Vagina (tissue), 2 donors: ENCODE measurements at regions not wholly inside any gene's neighbourhood (a gene's known extent, or its start where the extent isn't known, plus 50 kb on each side); places are given as distances from the start of the nearest gene placed in this dataset.

Source experiments
- POLR2A ChIP-seq, 2 donors: fragments of 450-650 bp; IDR thresholded peaks; one replicate each; pipeline ENCODE4 v1.6.1; 2017; ENCODE audit warnings: antibody characterized with exemption in 2 of 2, mild to moderate bottlenecking in 2 of 2, moderate library complexity in 2 of 2
- POLR2AphosphoS5 ChIP-seq, 2 donors: sonication (generic); formaldehyde crosslinking; IDR thresholded peaks; one replicate each; pipeline ENCODE4 v1.9.0; 2017; ENCODE audit warnings: antibody characterized with exemption in 2 of 2, mild to moderate bottlenecking in 2 of 2, low read depth in 1 of 2; ENCODE audit not compliant: insufficient read depth in 1 of 2
- TF ChIP-seq, protein P1 (sequence below), 3 experiments: fragments of 450-650 bp in 2 of 3; fragments of 200-600 bp in 1 of 3; sonication (generic) in 1 of 3; IDR thresholded peaks; one replicate each; pipeline ENCODE4 v1.5.1; 2017 to 2019; ENCODE audit warnings: antibody characterized with exemption in 3 of 3, mild to moderate bottlenecking in 2 of 3, moderate library complexity in 2 of 3

DNA sequence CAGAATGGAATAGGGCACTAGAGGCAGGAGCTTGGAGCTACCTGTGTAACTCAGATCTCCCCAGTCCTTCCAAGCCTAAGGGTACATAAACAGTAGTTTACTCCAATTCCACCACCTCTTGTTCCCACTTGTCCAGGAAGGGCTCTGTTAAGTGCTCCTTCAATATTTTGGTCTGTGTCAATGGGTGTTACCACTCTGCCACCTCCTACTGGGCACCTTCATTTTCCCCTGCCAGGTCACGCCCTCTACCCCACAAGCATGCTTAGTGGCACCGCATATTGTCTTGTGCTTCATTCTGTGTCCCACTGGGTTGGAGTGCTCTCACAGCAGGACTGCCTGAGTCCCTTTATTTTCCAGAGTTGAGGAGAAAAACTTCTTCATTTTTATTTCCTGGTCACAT lies 459.8 kb downstream of the ARHGEF28 start:
- TF ChIP-seq POLR2A (IDR thresholded peaks at IDR 0.05) (no peak), POLR2AphosphoS5 (IDR thresholded peaks at IDR 0.05; ENCODE audit: insufficient read depth in 1 of 2, low read depth in 1 of 2) (no peak)
- TF ChIP-seq, protein P1, sequence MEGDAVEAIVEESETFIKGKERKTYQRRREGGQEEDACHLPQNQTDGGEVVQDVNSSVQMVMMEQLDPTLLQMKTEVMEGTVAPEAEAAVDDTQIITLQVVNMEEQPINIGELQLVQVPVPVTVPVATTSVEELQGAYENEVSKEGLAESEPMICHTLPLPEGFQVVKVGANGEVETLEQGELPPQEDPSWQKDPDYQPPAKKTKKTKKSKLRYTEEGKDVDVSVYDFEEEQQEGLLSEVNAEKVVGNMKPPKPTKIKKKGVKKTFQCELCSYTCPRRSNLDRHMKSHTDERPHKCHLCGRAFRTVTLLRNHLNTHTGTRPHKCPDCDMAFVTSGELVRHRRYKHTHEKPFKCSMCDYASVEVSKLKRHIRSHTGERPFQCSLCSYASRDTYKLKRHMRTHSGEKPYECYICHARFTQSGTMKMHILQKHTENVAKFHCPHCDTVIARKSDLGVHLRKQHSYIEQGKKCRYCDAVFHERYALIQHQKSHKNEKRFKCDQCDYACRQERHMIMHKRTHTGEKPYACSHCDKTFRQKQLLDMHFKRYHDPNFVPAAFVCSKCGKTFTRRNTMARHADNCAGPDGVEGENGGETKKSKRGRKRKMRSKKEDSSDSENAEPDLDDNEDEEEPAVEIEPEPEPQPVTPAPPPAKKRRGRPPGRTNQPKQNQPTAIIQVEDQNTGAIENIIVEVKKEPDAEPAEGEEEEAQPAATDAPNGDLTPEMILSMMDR (IDR thresholded peaks at IDR 0.05), result no peak
